HCT116 (cell line): ENCODE measurements at regions not wholly inside any gene's neighbourhood (a gene's known extent, or its start where the extent isn't known, plus 50 kb on each side); places are given as distances from the start of the nearest gene placed in this dataset.
"Not testable (repeated sequence)": the region's sequence is repeated elsewhere in the genome, so short reads cannot be mapped to it uniquely, and the experiment has no call there.

Experiments used
- EZH2phosphoT487 ChIP-seq: fragments of 200-600 bp; IDR thresholded peaks from 2 replicates; pipeline ENCODE4 v1.6.1; 2018; ENCODE audit warnings: antibody characterized with exemption, borderline replicate concordance
- TF ChIP-seq, protein P1 (sequence below), 3 experiments: fragments of 200-600 bp in 1 of 3; sonication (generic) in 1 of 3; IDR thresholded peaks in 2 of 3; conservative IDR thresholded peaks in 1 of 3; 2 replicates each; pipeline ENCODE4 v1.5.1; 2012 to 2017; ENCODE audit warnings: low read depth in 2 of 3, low read length in 2 of 3, antibody characterized with exemption in 1 of 3, borderline replicate concordance in 1 of 3, control low read depth in 1 of 3, mild to moderate bottlenecking in 1 of 3, mixed read lengths in 1 of 3, mixed run types in 1 of 3, moderate library complexity in 1 of 3; ENCODE audit not compliant: insufficient read depth in 1 of 3

DNA sequence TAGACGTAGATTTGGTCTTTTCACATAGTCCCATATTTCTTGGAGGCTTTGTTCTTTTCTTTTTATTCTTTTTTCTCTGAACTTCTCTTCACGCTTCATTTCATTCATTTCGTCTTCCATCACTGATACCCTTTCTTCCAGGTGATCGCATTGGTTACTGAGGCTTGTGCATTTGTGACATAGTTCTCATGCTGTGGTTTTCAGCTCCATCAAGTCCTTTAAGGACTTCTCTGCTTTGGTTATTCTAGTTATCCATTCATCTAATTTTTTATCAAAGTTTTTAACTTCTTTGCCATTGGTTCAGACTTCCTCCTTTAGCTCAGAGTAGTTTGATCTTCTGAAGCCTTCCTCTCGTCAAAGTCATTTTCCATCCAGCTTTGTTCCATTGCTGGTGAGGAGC is 125.8 kb downstream of the PRL start:
- TF ChIP-seq, protein P1, sequence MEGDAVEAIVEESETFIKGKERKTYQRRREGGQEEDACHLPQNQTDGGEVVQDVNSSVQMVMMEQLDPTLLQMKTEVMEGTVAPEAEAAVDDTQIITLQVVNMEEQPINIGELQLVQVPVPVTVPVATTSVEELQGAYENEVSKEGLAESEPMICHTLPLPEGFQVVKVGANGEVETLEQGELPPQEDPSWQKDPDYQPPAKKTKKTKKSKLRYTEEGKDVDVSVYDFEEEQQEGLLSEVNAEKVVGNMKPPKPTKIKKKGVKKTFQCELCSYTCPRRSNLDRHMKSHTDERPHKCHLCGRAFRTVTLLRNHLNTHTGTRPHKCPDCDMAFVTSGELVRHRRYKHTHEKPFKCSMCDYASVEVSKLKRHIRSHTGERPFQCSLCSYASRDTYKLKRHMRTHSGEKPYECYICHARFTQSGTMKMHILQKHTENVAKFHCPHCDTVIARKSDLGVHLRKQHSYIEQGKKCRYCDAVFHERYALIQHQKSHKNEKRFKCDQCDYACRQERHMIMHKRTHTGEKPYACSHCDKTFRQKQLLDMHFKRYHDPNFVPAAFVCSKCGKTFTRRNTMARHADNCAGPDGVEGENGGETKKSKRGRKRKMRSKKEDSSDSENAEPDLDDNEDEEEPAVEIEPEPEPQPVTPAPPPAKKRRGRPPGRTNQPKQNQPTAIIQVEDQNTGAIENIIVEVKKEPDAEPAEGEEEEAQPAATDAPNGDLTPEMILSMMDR (IDR thresholded peaks at IDR 0.05 in 2 of 3, conservative IDR thresholded peaks at IDR 0.05 in 1 of 3; ENCODE audit: borderline replicate concordance in 1 of 3, insufficient read depth in 1 of 3, low read depth in 2 of 3, low read length in 2 of 3), result not testable (repeated sequence)
- TF ChIP-seq EZH2phosphoT487, result not testable (repeated sequence)
